ENCODE measurements at regions not wholly inside any gene's neighbourhood (a gene's known extent, or its start where the extent isn't known, plus 50 kb on each side); places are given as distances from the start of the nearest gene placed in this dataset.

GRCh38 chr20:4384961-4385360 is 135.9 kb upstream of the ADRA1D start:
- TF ChIP-seq POLR2A (IDR thresholded peaks at IDR 0.05; ENCODE audit: low read depth, low read length) (no peak), TAF1 (IDR thresholded peaks at IDR 0.05; ENCODE audit: low read depth, low read length) (no peak), POLR2AphosphoS5 (IDR thresholded peaks at IDR 0.05; ENCODE audit: low read depth, low read length) (no peak), SPI1 (IDR thresholded peaks at IDR 0.05; ENCODE audit: low read depth, low read length) (no peak)
